ENCODE measurements at regions not wholly inside any gene's neighbourhood (a gene's known extent, or its start where the extent isn't known, plus 50 kb on each side); places are given as distances from the start of the nearest gene placed in this dataset.
"Not testable (repeated sequence)": the region's sequence is repeated elsewhere in the genome, so short reads cannot be mapped to it uniquely, and the experiment has no call there.

DNA sequence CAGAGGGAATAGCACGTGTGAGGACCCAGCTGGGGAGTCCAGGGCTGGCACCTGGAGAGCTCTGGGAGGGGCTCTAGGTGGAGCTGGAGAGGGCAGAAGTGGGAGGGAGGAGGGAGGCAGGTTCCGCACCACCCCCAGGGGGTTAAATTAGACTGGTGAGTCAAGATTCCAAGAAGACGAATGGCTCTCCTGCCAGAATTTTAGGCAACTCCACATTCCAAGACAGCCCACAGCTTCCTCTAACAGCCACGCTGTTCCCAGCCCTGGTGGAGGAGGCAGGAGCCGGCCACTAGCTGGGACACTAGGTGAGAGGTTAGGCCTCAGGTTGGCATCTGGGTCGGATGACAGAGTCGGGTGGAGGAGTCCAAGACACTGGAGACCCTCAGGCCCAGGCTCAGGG lies 60.2 kb downstream of the TFAP2C start:
- no peak for DNase-seq

DNA sequence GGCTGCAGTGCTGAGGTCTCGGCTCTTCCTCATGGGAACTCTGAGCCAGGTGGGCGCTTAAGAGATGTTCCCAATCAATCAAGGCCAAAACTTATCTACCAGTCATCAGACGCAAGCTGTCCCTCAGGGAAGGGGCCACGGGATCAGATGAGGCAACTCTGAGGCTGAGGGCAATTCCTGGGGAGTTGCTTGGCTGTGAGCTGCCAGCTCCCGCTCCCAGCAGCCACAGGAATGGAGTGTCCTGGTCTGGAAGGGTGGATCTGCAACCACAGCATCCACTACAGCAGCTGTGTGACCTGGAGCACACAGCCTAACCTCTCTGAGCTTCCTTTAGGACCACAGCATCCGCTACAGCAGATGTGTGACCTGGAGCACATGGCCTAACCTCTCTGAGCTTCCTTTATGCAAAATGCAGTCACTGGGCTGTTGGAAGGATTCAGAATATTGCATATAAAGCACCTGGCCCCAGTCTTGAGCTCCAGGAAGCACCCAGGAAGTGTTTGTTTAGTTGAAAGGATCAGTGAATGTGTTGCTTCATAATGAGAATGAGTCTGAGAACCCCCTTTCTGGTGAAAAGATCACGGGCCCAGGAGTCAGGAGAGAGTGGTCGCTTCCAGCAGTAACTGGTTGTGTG lies 60.9 kb downstream of the TFAP2C start:
- no peak for DNase-seq

DNA sequence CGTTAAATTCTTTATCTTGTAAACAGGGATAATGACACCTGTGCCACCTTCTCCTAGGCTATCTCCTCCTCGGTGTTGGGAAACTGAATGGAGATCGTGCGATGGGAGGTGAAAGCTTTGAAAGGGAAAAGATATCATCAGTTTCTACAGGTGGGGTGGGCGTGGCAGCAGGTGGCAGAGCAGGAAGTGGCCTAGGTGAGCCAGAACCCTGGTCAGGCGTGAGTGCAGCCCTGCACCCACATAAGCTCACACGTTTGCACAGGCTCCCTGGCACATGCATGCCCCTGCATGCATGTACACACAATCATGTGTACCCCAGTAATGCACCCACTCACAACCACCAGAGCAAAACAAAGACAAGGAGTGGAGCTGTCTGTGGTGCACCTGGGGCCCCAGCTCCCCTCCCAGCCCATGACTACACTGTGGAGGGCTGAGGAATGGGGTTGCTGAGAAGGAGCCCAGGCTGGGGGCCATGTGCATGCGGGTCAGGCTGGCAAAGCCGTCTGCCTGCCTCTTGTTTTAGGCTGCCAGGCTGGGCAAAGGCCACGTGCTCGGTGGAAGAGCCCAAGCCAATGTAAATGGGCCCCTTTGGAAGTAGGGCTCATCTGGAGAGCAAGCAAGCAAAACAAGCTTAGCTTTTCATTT lies 61.5 kb downstream of the TFAP2C start:
- DNase-seq: no peak

DNA sequence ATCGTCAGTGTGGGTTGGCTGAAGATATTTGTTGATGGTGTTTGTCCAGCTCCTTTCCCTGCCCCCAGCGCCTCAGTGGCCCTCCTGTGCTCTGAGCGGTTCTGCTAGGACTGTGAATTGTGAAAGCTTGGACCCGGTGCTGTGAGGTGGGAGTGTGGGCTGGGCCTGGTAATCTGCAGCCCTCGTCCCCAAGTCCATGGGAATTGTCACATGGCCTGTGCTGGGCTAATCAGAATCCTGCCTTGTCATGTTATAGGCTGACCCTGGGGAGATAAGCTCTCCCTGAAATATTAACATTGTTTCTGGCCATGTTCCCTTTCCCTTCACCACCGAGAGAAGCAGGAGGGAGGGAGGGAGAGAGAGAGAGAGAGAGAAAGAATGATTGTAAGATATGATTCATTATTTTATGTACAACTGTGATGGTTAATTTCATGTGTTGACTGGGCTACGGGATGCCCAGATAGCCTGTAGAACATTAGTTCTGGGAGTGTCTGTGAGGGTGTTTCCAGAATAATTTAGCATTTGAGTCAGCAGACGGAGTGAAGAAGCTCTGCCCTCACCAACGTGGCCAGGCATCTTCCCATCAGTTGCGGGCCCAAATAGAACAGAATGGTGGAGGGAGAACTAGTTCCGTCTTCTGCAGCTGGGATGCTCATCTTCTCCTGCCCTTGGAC lies 62.4 kb downstream of the TFAP2C start:
- no peak for DNase-seq

DNA sequence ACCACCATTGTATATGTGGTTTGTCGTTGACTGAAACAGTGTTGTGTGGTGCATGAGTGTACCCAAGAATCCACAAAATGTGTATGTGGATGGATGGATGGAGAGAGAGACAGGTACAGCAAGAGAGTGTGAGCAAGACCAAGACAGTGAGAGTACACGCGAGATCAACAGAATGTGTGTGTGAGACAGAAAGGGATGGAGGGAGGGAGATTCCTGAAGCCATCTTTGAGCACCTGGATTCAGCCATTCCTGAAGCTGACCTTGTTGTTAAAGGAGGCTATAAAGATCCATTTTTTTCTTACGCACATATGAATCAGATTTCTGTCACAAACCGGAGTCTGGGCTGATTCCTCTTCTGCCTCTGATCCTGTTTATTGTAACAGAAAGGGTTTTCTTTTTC lies 64.1 kb downstream of the TFAP2C start:
- no peak for DNase-seq

DNA sequence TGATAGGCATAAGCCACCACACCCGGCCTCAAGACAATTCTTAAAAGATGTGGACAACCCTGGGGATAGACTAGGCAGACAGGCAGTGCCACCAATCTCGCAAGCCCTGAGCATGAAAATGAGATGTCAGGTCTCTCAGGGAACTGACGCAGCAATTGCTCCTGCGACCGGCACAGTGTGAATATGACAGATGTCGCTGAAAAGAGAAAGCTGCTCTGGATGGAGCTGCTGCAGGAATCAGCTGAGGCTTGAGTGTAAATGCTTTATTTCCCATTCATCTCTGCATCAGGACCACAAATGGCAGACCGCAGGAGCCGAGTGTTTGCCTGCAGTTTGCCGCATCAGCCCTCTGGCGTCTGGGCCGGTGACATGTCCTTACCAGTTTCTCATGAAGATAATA lies 68.4 kb downstream of the TFAP2C start:
- no peak for DNase-seq

DNA sequence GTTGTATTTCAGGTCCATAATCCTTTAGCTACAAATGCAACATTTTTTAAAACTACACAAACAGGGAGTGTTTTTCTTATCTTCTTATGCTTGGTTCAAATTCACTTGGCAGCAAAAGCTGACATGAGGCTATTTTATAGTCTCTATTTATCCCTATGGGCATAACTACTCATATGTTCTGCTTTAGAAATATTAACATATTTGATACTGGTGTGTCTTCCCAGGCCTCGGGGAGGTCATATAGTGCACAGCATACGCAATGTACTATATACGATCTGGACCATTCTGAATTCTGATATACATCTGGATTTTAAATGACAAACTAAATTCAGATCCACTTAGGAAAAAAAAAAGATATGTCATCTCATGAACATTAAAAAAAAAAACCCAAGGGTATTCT lies 69.2 kb downstream of the TFAP2C start:
- no peak for DNase-seq

DNA sequence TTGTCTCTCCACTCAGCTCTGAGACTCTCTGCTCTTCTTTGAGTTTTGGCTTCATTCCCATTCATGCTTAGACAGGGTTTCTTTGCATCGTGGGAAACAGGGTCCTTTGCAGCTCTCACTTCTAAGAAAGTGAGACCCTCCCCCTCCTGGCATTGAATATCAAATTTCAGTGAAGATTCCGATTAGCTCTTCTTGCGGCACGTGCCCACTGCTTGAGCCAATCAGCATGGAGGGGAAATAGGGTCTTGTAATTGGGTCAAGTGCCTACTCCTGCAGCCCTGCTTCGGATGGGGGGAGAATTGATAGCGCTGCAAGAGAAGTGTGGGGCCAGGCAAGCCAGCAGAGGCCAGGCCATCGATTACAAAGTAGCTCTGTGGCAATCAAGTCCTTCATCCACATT lies 69.6 kb downstream of the TFAP2C start:
- no peak for DNase-seq

DNA sequence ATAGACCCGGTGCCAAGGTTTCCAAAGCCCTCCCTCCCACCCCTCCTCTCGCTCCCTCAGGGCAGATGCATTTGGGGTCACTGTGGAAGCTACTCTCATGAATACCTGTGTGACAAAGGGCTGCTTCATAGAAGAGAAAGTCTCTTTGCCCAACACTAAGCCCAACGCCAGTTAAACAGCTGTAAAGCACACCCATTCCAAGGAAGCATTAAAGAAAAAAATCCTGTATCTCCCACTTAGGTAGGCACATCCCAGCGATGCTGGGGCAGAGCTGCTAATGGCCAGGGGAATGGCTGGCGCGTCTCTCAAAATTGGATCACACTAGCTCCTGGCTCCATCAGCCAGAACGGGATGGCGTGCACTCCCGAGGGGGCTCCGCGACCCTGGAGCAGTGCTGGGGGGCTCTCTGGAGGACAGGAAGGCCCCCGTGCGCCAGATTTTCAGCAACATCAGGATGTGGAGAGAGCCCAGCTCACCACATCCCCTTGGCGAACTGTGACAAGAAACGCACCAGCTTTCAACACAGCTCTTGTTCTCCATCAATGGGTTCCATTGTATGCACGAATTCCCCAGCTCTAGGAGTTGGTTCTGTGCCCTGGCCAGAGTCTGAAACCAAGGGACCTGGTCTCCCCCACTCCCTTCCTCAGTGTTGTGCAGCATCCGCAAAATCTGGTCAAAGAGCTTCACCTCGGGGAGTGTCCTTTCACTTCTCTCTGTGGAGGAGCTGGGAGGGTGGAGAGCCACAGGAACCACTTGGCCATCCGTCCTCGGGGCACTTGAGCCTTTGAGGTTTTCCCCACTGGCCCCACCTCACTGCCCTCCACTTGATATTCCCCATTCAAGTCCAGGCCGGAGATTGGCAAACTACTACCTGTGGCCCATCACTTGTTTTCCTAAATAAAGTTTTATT lies 74.1 kb downstream of the TFAP2C start:
- no peak for DNase-seq

DNA sequence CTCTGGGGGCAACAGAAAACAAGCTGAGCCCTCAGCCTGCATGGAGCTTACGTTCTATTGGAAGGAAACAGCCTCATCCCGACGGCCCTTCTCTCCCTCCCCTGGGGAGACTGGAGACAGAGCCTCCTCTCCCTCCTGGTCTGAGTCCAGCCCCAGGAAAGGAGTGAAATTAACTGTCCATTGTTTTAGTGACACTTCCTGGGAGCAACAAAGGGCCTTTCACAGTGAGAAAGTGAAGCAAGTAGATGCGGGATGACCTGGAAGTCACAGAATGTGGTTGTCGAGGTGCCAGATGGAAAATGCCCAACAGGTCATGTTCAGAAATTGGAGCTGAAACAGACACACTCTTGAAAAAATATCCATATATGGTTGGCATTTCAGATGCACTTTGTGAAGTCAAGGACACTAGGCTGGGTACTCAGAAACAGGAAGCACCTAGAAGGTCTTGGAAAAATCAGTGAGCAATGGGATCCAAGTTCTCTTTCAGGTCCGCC lies 77.8 kb downstream of the TFAP2C start:
- DNase-seq: no peak

DNA sequence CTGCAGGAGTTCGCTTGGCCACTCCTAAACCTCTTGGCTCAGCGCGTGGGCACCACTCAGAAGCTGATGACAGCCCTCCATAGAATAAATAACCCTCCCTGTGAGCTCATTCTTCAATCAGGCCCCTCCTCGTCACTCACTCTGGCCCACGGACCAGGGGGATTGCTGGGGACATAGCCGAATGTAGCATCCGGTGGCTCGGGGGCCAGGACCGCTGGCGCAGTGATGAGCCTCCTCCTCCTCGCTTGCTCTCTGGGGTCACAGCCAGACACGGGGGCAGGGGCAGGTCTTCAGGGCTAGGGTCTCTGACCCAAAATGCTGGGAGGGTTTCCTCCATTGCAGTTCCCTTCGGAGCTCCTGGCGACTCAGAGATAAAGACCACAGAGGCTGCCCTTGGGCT lies 79.9 kb downstream of the TFAP2C start:
- no peak for DNase-seq

DNA sequence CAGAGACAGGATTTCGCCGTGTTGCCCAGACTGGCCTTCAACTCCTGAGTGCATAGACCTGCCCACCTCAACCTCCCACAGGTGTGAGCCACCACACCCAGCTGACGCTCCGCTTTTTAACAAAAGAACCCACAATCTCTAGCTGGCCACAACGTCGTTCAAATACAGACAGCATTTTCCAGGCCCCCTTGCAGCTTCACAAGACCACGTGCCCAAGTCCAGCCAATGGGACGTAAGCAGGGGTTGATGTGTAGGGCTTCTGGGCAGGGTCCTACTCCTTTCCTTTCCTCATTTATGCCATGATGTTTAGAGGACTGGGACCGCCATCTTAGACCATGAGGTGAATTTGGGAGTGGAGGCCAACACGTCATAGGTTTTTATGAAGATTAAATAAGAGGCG lies 81.0 kb downstream of the TFAP2C start:
- DNase-seq: no peak

DNA sequence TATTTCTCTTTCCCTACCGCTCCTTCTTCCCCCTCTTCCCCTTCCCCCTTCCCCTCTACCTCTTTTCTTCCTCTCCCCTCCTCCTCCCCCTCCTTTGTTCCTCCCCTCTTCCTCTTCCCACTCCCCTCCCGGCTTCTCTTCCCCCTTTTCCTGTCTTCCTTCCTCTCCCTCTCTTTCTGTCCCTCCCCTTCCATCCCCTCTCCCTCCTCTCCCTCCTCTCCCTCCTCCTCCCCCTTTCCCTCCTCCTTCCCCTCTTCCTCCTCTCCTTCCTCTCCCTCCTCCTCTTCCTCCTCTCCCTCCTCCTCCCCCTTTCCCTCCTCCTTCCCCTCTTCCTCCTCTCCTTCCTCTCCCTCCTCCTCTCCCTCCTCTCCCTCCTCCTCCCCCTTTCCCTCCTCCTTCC lies 81.5 kb downstream of the TFAP2C start:
- not testable (repeated sequence) for DNase-seq

DNA sequence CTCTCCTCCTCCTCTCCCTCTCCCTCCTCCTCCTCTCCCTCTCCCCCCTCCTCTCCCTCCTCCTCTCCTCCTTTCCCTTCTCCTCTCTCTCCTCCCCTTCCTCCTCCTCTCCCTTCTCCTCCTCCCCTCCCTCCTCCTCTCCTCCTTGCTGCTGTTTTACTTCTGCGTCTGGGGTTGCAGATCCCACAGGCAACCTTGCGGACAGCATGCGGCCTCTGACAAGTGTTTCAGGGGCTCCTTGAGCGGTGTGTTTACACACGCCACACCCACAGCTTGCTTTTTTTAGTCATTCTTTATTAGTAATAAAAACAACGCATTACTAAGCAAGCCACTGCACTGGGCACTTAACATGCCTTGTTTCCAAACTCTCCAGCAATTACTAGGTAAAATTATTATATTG lies 81.9 kb downstream of the TFAP2C start:
- DNase-seq: no peak

DNA sequence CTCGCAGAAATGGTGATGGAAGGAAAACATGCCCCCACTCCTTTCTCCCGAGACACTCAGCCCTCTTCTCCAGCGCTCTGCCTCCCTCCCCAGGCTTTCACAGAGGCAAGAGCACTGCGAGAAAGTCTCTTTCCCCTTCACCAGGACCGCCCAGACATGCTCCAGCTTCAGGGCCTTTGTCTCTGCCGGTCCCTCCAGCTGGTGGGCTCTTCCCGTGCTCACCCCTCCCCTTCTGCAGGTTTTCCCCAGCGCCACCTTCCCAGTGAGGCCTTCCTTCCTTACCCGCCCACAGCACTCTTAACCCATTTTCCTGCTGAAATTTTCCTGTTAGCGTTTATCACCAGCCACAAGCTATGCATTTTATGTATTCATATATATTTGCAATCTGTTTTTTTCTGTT lies 86.2 kb downstream of the TFAP2C start:
- no peak for DNase-seq

DNA sequence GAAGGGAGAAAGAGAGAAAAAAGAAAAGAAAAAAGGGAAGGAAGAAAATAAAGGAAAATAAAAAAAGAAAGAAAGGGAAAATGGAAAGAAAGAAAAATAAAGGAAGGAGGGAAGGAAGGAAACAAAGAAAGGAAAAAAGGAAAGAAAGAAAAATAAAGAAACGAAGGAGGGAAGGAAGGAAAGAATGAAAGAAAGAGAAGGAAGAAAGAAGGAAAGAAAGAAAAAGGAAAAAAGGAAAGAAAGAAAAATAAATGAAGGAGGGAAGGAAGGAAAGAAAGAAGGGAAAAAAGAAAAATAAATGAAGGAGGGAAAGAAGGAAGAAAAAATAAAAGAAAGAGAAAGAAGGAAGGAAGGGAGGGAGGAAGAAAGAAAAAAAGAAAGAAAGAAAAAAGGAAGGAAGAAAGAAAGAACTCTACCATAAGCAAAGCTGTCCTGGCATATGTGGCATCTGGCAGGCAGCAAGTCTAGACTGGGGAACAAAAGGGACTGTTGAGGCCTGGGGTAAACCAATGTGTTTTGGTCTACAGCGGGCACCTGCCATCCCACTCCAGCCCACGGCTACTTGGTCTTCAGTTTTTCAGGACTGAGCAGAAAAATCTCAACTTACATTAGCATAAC lies 86.9 kb downstream of the TFAP2C start:
- DNase-seq: no peak

DNA sequence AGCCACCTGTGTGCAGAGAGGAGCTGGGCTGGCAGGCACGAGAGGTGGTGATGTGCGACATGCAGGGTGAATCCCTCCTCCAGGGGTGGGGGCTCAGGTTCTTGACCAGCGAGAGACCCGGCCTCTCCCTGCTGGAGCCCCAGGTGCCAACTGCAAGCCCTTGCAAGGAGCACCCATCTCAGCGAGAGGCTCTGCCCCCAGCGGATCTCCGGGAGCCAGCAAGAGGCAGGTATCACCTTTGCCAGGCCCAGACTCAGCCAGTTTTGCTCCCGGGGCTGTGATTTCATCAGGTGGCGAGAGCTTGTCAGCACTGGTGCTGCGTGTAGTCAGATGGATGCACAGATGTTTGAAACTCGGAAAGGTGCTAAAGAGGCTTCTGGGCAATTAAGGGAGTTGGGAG lies 87.7 kb downstream of the TFAP2C start:
- no peak for DNase-seq

DNA sequence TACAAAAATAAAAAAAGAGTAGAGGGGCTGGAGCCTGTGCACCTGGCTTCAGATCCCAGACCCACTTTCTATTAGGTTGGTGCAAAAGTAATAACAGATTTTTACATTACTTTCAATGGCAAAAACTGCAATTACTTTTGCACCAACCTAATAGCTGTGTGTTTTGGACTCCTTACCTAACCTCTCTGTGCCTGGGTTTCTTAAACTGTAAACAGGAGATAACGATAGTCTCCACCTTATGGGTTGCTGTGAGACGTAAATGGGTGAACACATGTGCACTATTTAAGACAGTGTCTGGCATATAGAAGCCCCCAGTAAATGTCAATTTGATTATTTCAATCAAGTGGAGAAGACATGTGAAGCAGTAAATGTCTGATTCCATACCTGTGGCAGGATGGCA lies 89.7 kb downstream of the TFAP2C start:
- DNase-seq: no peak

DNA sequence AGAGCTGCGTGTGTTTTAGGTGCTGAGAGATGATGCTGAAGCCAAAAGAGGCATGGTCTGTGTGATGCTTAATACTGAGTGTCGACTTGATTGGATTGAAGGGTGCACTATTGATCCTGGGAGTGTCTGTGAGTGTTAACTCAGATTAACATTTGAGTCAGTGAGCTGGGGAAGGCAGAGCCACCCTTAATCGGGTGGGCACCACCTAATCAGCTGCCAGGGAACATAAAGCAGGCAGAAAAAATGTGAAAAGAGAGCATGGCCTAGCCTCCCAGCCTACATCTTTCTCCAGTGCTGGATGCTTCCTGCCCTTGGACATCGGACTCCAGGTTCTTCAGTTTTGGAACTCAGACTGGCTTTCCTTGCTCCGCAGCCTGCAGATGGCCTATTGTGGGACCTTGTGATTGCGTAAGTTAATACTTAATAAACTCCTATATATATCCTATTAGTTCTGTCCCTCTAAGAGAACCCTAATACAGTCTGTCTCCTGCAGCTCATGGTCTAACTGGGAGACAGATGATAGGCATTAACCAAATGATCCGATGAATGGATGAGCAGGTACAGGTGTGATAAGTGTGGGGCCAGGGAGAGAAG lies 91.6 kb downstream of the TFAP2C start:
- DNase-seq: no peak

DNA sequence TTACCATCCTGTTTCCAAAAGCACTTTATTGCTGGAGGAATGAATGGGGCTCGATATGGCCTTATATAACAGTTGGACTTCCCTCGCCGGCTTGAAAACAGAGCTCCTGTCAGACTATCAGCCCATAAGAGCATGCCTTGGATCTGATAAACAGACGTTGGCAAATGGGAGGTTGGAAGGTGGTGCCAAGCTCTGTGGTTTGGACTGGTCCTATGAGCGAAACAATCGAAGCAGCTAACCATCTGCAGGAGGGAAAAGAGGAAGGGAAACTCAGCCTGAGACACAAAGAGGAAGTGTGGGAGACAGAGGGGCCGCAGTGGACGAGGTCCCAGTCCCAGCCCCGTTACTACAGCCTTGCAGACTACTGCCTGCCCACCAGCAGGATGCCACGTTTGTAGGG lies 92.9 kb downstream of the TFAP2C start:
- no peak for DNase-seq

DNA sequence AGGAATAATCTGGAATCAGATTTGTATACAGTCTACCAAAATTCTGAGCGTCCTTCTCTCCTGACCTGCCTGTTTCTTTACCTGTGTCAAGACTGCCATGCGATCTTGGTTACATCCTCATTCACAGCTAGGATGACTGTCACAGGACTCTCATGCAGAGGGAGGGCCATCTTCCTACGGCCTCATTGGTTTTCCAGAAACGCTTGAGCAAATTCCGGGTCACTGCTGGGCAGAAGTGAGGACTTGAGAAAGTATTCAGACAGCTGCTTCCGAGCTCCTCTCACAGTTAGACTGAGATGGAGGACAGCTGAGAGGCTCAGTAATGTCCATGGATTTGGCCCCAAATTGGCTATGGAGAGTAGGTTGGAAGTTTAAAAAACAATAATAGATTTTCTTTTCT lies 94.2 kb downstream of the TFAP2C start:
- DNase-seq: no peak

DNA sequence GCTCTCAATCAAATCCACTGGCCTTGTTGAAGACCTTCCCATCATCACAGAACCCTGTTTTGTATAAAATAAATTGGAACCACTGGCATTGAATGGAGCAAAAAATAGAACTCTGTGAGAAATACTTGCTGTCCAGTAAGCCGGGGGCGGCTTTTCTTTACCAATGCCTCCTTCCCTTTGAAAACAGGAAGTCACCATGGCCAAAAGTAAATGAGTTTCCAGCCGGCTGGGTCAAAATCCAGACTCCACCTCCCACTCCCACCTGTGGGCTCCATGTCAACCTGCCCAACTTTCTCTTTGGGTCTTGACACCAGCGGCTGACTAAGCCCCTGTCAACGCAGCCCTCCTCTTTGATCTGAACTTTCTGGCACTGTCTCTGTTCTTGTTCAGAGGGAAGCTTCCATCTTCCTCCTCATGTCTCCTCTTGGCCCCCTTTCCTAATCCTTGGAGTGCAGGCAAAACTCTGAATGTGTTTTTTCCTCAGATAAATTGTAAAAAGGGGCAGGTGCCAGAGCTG lies 95.2 kb downstream of the TFAP2C start:
- no peak for DNase-seq

Measured in CD4-positive, alpha-beta T cell treated with Interleukin-17A for 1 hour (primary cell).